ENCODE measurements at regions not wholly inside any gene's neighbourhood (a gene's known extent, or its start where the extent isn't known, plus 50 kb on each side); places are given as distances from the start of the nearest gene placed in this dataset.

GRCh38 chr2:187871506-187871905 is 317.3 kb upstream of the TFPI start:
- ATAC-seq = no peak
- no peaks in the 10 kb centered on the region for H3K4me1 ChIP-seq
- no peak for DNase-seq
- no peaks in the 10 kb centered on the region for H3K36me3 ChIP-seq
- no peak overlapping the region for H3K4me3 ChIP-seq
- no peaks in the 10 kb centered on the region for H3K27me3 ChIP-seq
- H3K27ac ChIP-seq = no peak overlapping the region
- H3K9me3 ChIP-seq = no peaks in the 10 kb centered on the region
- TF ChIP-seq POLR2A (IDR thresholded peaks at IDR 0.05) = no peak
- no peak for TF ChIP-seq CTCF (IDR thresholded peaks at IDR 0.05)
- 84 to 85% (median 85%) methylated on average over 3 of the region's 3 CpGs for WGBS, 4 donors
- intact Hi-C loops (cut with DNase I) = no loop called here

GRCh38 chr2:187873132-187873531 is 318.9 kb upstream of the TFPI start:
- WGBS, 4 donors = 70 to 80% (median 71%) methylated on average over 2 of the region's 2 CpGs
- H3K27me3 ChIP-seq = no peaks in the 10 kb centered on the region
- DNase-seq = no peak
- peak in 1 of 4 donors; percentile 49 for ATAC-seq
- intact Hi-C loops (cut with DNase I) = no loop called here
- no peaks in the 10 kb centered on the region for H3K4me1 ChIP-seq
- no peak overlapping the region for H3K4me3 ChIP-seq
- no peaks in the 10 kb centered on the region for H3K36me3 ChIP-seq
- H3K27ac ChIP-seq = no peak overlapping the region
- TF ChIP-seq POLR2A (IDR thresholded peaks at IDR 0.05) = no peak
- TF ChIP-seq CTCF (IDR thresholded peaks at IDR 0.05) = no peak
- no peaks in the 10 kb centered on the region for H3K9me3 ChIP-seq

- no peak overlapping the region for H3K4me3 ChIP-seq
- intact Hi-C loops (cut with DNase I) = no loop called here
- no peak overlapping the region for H3K27ac ChIP-seq
- DNase-seq = no peak
- H3K9me3 ChIP-seq = no peaks in the 10 kb centered on the region
- no peaks in the 10 kb centered on the region for H3K4me1 ChIP-seq
- TF ChIP-seq POLR2A (IDR thresholded peaks at IDR 0.05) (no peak), CTCF (IDR thresholded peaks at IDR 0.05) (no peak)
- no peaks in the 10 kb centered on the region for H3K27me3 ChIP-seq
- WGBS, 4 donors = 51 to 65% (median 57%) methylated on average over 2 of the region's 2 CpGs
- ATAC-seq = no peak
- H3K36me3 ChIP-seq = no peaks in the 10 kb centered on the region
Measured at GRCh38 chr2:187874786-187875185, 320.6 kb upstream of the TFPI start.

GRCh38 chr2:187875261-187876141 is 321.3 kb upstream of the TFPI start:
- TF ChIP-seq POLR2A (IDR thresholded peaks at IDR 0.05) = no peak
- TF ChIP-seq CTCF (IDR thresholded peaks at IDR 0.05) = no peak
- Histone ChIP-seq H3K9me3 (no peaks in the 10 kb centered on the region), H3K4me3 (no peak overlapping the region), H3K27me3 (no peaks in the 10 kb centered on the region), H3K4me1 (no peaks in the 10 kb centered on the region), H3K36me3 (no peaks in the 10 kb centered on the region), H3K27ac (no peak overlapping the region)
- intact Hi-C loops (cut with DNase I) = no loop called here
- no peak for ATAC-seq
- DNase-seq = no peak
- WGBS, 4 donors = 56 to 75% (median 64%) methylated on average over 3 of the region's 3 CpGs

Measured in heart left ventricle (tissue), 16 donors.